Tibial nerve (tissue), 3 donors: ENCODE measurements at regions not wholly inside any gene's neighbourhood (a gene's known extent, or its start where the extent isn't known, plus 50 kb on each side); places are given as distances from the start of the nearest gene placed in this dataset.

Experiments
- CTCF ChIP-seq, 5 experiments: fragments of 200-600 bp in 3 of 5; fragments of 450-650 bp in 2 of 5; sonication (generic) in 3 of 5; IDR thresholded peaks; one replicate each; pipeline ENCODE4 v1.5.1; 2016 to 2019; ENCODE audit warnings: antibody characterized with exemption in 5 of 5, mild to moderate bottlenecking in 3 of 5, moderate library complexity in 2 of 5
- POLR2A ChIP-seq, 2 donors: fragments of 450-650 bp; IDR thresholded peaks; one replicate each; pipeline ENCODE4 v1.6.1; 2017; ENCODE audit warnings: antibody characterized with exemption in 2 of 2, mild to moderate bottlenecking in 2 of 2, moderate library complexity in 2 of 2

DNA sequence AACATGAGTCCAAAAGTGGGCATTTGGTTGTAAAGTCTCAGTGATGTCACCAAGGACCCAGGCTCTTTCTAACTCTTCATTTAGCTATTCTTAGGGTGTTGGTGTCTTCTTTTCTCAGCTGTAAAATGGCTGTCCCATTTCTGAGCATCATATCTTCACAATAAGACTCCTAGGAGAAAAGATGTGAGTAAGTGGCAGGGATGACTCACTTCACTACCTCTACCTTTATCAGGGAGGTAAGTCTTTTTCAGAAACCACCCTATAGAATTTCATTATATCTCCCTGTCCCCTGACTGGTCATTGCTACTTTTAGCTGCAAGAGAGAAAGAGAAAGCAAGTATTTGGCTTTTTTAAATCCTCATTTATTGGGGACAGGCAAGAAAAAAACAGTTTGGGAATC lies 300.2 kb upstream of the RBMS3 start:
- TF ChIP-seq POLR2A (IDR thresholded peaks at IDR 0.05) (no peak), CTCF (IDR thresholded peaks at IDR 0.05) (no peak)
